NCI-H510A treated with DMSO at 0.1 percent for 48 hours (cell line): ENCODE measurements at regions not wholly inside any gene's neighbourhood (a gene's known extent, or its start where the extent isn't known, plus 50 kb on each side); places are given as distances from the start of the nearest gene placed in this dataset.
A peak's percentile ranks its signal among the peaks of the same experiment; 100 is the strongest.
"Not testable (repeated sequence)": the region's sequence is repeated elsewhere in the genome, so short reads cannot be mapped to it uniquely, and the experiment has no call there.

Experiments
- DNase-seq: peaks from one replicate; lab custom pipeline; 2025; lab: John Stamatoyannopoulos, UW

- no peak for DNase-seq
Measured at GRCh38 chr3:18546632-18547031, 121.5 kb upstream of the SATB1 start.

- no peak for DNase-seq
Measured at GRCh38 chr3:18544146-18544545, 119.0 kb upstream of the SATB1 start.

GRCh38 chr3:18538463-18539230 lies 113.5 kb upstream of the SATB1 start:
- DNase-seq, result no peak

GRCh38 chr3:18533039-18533438 lies 107.9 kb upstream of the SATB1 start:
- DNase-seq, result no peak

GRCh38 chr3:18531662-18532061 lies 106.5 kb upstream of the SATB1 start:
- no peak for DNase-seq

GRCh38 chr3:18529631-18530030 lies 104.5 kb upstream of the SATB1 start:
- no peak for DNase-seq

GRCh38 chr3:18527691-18528090 lies 102.6 kb upstream of the SATB1 start:
- DNase-seq, result peak; percentile 15

- no peak for DNase-seq
Measured at GRCh38 chr3:18526667-18527066, 101.5 kb upstream of the SATB1 start.

GRCh38 chr3:18516170-18516569 lies 91.0 kb upstream of the SATB1 start:
- not testable (repeated sequence) for DNase-seq

GRCh38 chr3:18513091-18513490 lies 88.0 kb upstream of the SATB1 start:
- no peak for DNase-seq

- DNase-seq, result no peak
Measured at GRCh38 chr3:18512007-18512406, 86.9 kb upstream of the SATB1 start.

- no peak for DNase-seq
Measured at GRCh38 chr3:18510947-18511346, 85.8 kb upstream of the SATB1 start.

GRCh38 chr3:18507333-18507732 lies 82.2 kb upstream of the SATB1 start:
- DNase-seq, result no peak

GRCh38 chr3:18505056-18505455 lies 79.9 kb upstream of the SATB1 start:
- DNase-seq, result no peak

GRCh38 chr3:18501679-18502343 lies 76.7 kb upstream of the SATB1 start:
- DNase-seq, result no peak

- DNase-seq, result no peak
Measured at GRCh38 chr3:18500322-18500721, 75.2 kb upstream of the SATB1 start.

- no peak for DNase-seq
Measured at GRCh38 chr3:18499301-18499700, 74.2 kb upstream of the SATB1 start.

- DNase-seq, result no peak
Measured at GRCh38 chr3:18494251-18494650, 69.1 kb upstream of the SATB1 start.

- DNase-seq, result no peak
Measured at GRCh38 chr3:18489939-18490338, 64.8 kb upstream of the SATB1 start.

- no peak for DNase-seq
Measured at GRCh38 chr3:18483226-18483625, 58.1 kb upstream of the SATB1 start.

GRCh38 chr3:18481946-18482548 lies 56.9 kb upstream of the SATB1 start:
- DNase-seq, result no peak

GRCh38 chr3:18477620-18478019 lies 52.5 kb upstream of the SATB1 start:
- no peak for DNase-seq
